ENCODE measurements at regions not wholly inside any gene's neighbourhood (a gene's known extent, or its start where the extent isn't known, plus 50 kb on each side); places are given as distances from the start of the nearest gene placed in this dataset.

- TF ChIP-seq KIAA2018 (CRISPR knock-in tag; IDR thresholded peaks at IDR 0.05; ENCODE audit: borderline replicate concordance) (no peak), ZBTB14 (CRISPR knock-in tag; IDR thresholded peaks at IDR 0.05) (no peak), MBD4 (IDR thresholded peaks at IDR 0.05; ENCODE audit: borderline replicate concordance, low read length) (no peak), HNF4G (IDR thresholded peaks at IDR 0.05; ENCODE audit: borderline replicate concordance, low read depth, low read length) (no peak), HNF4G (CRISPR knock-in tag; IDR thresholded peaks at IDR 0.05; ENCODE audit: borderline replicate concordance, low read depth) (no peak), ZNF34 (CRISPR knock-in tag; IDR thresholded peaks at IDR 0.05; ENCODE audit: borderline replicate concordance) (no peak), ZNF772 (CRISPR knock-in tag; IDR thresholded peaks at IDR 0.05) (no peak)
These were observed 528.3 kb upstream of the ZFP42 start (continued) for GRCh38 chr4:187467224-187467623.
